Activated CD4-positive, alpha-beta T cell treated with anti-CD3 and anti-CD28 coated beads for 1 hour (primary cell): ENCODE measurements at regions not wholly inside any gene's neighbourhood (a gene's known extent, or its start where the extent isn't known, plus 50 kb on each side); places are given as distances from the start of the nearest gene placed in this dataset.
A peak's percentile ranks its signal among the peaks of the same experiment; 100 is the strongest.
"Not testable (repeated sequence)": the region's sequence is repeated elsewhere in the genome, so short reads cannot be mapped to it uniquely, and the experiment has no call there.

Experiments used
- DNase-seq: peaks from one replicate; pipeline ENCODE4 v3.0.0-alpha.2; 2020

GRCh38 chr9:105116052-105116868, 128.2 kb upstream of the SLC44A1 start:
- no peak for DNase-seq

- no peak for DNase-seq
These were observed 127.2 kb upstream of the SLC44A1 start for GRCh38 chr9:105117234-105117633.

- DNase-seq, result no peak
These were observed 125.8 kb upstream of the SLC44A1 start for GRCh38 chr9:105118636-105119035.

GRCh38 chr9:105119156-105119555, 125.3 kb upstream of the SLC44A1 start:
- no peak for DNase-seq

GRCh38 chr9:105121861-105122430, 122.5 kb upstream of the SLC44A1 start:
- no peak for DNase-seq

- not testable (repeated sequence) for DNase-seq
These were observed 119.9 kb upstream of the SLC44A1 start for GRCh38 chr9:105124598-105124997.

- DNase-seq, result no peak
These were observed 118.2 kb upstream of the SLC44A1 start for GRCh38 chr9:105126226-105126625.

GRCh38 chr9:105127863-105128220, 116.6 kb upstream of the SLC44A1 start:
- DNase-seq, result peak; percentile 35

- DNase-seq, result no peak
These were observed 115.4 kb upstream of the SLC44A1 start for GRCh38 chr9:105128908-105129600.

- no peak for DNase-seq
These were observed 114.7 kb upstream of the SLC44A1 start for GRCh38 chr9:105129731-105130130.

GRCh38 chr9:105131981-105132380, 112.5 kb upstream of the SLC44A1 start:
- DNase-seq, result no peak

- DNase-seq, result no peak
These were observed 111.8 kb upstream of the SLC44A1 start for GRCh38 chr9:105132606-105133005.

GRCh38 chr9:105138306-105138801, 106.1 kb upstream of the SLC44A1 start:
- no peak for DNase-seq

GRCh38 chr9:105141146-105141975, 103.1 kb upstream of the SLC44A1 start:
- no peak for DNase-seq

GRCh38 chr9:105141976-105142250, 102.5 kb upstream of the SLC44A1 start:
- DNase-seq, result no peak

GRCh38 chr9:105142406-105143135, 101.9 kb upstream of the SLC44A1 start:
- no peak for DNase-seq

- no peak for DNase-seq
These were observed 101.4 kb upstream of the SLC44A1 start for GRCh38 chr9:105143136-105143430.

- DNase-seq, result no peak
These were observed 100.4 kb upstream of the SLC44A1 start for GRCh38 chr9:105144076-105144475.

- DNase-seq, result no peak
These were observed 99.6 kb upstream of the SLC44A1 start for GRCh38 chr9:105144841-105145240.

- no peak for DNase-seq
These were observed 97.8 kb upstream of the SLC44A1 start for GRCh38 chr9:105146677-105147076.

- no peak for DNase-seq
These were observed 97.2 kb upstream of the SLC44A1 start for GRCh38 chr9:105147110-105147871.
